HG03520 (cell line): ENCODE measurements at regions not wholly inside any gene's neighbourhood (a gene's known extent, or its start where the extent isn't known, plus 50 kb on each side); places are given as distances from the start of the nearest gene placed in this dataset.

Source experiments
- ATAC-seq: cut with Tn5 transposase; IDR thresholded peaks from one replicate; pipeline ENCODE4 v1.9.1; 2021; ENCODE audit warnings: mild to moderate bottlenecking, moderate library complexity; ENCODE audit not compliant: unreplicated experiment

DNA sequence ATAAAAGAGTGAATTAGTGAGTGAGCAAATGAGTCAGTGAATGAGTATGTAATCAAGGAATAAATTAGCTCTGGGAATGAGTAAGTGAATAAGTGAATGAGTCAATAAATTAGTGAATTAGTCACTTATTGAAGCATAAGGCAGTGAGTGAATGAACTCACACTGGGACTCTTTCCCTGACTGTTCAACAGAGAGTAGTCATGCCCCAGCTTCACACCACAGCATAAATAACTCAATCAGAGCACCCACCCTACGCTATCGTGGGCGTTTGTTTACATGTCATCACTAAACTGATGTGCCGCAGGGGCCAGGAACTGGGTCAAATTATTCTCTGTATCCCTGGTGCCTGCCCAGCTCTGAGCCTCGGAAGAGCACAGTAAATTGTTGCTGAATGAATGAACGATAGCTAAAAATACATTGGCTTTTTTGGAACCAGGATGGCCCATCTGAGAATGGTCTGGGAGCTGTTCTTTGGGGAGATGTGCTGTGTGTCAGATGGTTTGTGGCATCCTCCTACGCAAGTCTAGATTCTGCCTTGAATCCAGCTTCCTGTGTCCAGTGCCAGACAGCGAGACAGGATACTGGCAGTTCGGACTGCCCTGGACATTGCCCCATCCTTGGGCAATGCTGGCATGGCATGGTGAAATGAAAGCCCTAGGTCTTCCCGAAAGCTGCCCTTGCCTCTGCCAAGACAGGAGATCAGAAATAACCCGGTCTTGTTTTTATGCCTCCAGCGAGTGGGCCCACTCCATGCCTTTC, 98.0 kb upstream of the RTL1 start:
- no peak for ATAC-seq

DNA sequence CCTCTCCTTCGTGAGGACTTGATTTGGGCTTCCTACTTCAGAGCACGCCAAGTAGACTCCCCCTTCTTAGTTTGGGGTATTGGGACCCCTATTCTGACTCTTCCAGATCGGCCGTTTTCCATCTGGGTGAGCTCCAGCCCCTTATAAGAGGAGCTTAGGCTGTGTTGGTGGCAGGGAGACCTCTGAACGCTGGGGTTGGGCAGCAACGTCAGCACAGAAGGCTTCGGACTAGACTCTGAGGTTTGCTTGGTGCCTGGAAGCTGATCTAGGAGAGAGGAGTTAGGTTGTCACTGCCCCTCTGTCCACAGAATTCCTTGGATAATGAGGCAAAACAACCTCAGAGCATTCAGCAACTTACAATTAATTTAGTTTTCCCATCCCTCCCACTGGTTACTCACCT, 99.2 kb upstream of the RTL1 start:
- ATAC-seq: no peak

- no peak for ATAC-seq
Measured at GRCh38 chr14:101004176-101004575, 100.7 kb upstream of the RTL1 start.

DNA sequence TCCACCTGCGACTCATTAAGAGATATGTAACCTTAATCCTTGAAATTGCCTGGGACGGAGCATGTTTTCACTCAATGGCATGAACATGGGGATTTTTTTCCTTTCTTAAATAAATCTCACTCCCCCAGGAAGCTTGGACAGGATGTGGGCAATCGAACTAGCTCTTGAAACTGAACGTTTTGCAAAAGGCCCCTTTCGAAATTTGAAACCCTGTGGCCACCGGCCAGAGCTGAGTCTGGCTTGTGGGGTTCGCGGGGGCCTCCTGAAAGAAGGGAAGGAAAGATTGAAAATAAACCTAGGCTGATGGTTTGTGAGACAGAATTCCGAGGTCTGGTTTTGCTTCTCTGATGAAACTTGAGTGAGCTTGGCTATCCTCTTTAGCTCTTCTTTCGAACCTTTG, 101.4 kb upstream of the RTL1 start:
- ATAC-seq: no peak

- ATAC-seq: no peak
Measured at GRCh38 chr14:101005447-101005846, 101.9 kb upstream of the RTL1 start.

- ATAC-seq: no peak
Measured at GRCh38 chr14:101006008-101006407, 102.5 kb upstream of the RTL1 start.

GRCh38 chr14:101007004-101007614, 103.6 kb upstream of the RTL1 start:
- no peak for ATAC-seq

- ATAC-seq: no peak
Measured at GRCh38 chr14:101007765-101008164, 104.2 kb upstream of the RTL1 start.

- ATAC-seq: no peak
Measured at GRCh38 chr14:101008196-101008595, 104.7 kb upstream of the RTL1 start.

- ATAC-seq: no peak
Measured at GRCh38 chr14:101008631-101009336, 105.3 kb upstream of the RTL1 start.

DNA sequence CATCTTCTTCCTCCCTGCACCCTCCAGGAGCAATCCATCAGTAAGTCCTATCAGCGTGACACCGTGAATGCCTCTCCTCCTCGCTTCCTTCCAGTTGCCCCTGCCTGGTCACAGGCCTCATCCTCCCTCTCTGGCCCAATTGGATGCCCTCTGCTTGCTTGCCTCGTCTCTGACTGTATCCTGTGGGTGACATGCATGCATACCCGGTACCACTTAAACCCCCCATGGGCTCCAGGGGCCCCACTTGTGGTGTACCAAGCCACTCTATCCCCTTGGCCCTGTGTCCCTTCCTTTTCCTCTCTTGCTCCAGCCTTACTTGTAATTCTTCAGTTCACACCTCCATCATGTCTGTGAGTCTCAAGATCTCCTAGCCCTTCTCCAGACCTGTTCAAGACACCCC, 106.0 kb upstream of the RTL1 start:
- ATAC-seq: no peak

GRCh38 chr14:101010293-101010692, 106.8 kb upstream of the RTL1 start:
- ATAC-seq: no peak

DNA sequence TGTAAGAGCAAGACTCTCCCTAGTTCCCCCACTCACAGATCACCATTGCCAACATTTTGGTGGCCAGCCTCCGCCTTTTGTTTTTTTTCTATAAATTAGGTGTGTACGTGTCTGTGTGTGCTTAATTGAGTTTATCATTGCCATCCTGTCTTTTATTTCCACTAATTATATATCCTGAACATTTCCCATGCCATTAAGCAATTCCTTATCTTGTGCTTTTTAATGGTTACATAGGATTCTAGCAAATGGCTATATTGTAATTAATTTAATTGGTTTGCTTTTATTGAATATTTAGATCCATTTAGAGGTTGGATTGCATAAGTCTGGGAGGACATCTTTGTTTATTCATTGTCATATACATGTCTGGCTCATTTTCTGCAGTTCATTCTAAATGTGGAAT, 107.3 kb upstream of the RTL1 start:
- ATAC-seq: no peak

DNA sequence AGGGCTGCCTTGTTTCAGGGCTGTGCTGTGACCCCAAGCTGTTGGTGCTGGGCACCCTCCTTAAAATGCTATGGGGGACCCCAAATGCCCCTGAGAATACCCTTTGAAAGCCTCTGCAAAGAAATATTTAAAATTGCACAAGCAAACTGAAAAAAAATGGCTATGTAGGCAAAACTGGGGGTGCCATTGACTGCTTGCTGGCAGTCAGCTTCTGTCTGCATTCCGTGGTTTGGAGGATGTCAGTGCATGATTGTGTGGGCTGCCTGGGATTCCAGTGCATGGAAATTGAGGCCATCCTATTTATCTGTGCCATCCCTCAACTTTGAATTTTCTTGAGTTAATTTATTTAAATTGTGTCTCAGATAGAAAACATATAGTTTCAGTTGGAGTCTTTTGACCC, 113.7 kb upstream of the RTL1 start:
- ATAC-seq: no peak

GRCh38 chr14:101017806-101018560, 114.5 kb upstream of the RTL1 start:
- no peak for ATAC-seq

DNA sequence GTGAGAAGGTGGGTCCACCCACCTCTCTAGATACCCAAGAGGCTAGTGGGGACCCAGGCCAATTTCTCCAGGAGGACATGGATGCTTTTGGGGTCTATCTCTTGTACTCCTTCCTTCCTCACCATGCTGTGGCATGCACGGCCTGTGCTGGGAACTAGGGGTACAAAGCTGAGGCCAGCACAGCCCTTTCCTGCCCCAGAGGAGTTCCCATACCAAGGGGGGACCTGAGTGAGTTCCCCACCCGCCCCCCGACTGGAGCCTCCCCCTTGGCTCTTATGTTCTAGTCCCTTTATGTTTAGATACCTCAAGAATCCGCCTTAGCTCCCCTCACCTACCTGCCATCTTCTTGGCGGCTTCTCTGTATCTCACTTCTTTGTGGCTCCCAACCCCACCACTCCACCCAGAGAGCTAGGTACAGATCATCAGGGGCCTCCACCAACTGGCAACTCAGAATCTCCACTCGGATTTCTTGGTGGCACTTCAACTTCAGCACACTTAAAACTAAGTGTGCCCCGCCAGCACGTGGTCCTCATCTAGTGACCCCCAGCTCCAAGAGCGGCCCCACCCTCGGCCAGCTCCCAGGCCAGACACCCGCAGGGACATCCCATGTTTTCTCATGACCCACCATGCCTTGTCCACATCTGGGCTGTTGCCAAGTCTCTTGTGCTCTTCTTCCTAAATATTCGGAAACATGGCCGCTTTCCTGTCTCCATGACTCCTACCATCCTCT, 115.2 kb upstream of the RTL1 start:
- no peak for ATAC-seq

DNA sequence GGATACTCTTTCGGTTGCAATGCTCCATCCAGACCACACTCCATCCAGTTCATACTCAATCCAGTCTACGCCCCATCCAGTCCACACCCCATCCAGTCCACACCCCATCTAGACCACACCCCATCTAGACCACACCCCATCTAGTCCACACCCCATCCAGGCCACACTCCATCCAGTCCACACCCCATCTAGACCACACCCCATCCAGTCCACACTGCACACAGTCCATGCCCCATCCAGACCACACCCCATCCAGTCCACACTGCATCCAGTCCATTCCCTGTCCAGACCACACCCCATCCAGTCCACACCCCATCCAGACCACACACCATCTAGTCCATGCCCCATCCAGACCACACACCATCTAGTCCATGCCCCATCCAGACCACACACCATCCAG, 116.0 kb upstream of the RTL1 start:
- ATAC-seq: no peak

DNA sequence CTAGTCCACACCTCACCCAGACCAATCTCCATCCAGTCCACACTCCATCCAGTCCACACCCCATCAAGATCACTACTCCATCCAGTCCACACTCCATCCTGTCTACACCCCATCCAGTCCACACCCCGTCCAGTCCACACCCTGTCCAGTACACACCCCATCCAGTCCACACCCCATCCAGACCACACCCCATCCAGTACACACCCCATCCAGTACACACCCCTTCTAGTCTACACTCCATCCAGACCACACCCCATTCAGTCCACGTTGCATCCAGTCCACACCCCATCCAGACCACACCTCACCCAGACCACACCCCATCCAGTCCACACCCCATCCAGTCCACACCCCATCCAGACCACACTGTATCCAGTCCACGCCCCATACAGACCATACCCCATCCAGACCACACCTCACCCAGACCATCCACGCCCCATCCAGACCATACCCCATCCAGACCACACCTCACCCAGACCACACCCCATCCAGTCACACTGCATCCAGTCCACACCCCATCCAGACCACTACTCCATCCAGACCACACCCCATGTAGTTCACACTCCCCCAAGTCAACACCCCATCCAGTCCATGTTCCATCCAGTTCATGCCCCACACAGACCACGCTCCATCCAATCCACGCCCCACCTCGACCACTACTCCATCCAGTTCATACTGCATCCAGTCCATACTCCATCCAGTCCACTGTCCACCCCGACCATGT, 116.6 kb upstream of the RTL1 start:
- no peak for ATAC-seq

DNA sequence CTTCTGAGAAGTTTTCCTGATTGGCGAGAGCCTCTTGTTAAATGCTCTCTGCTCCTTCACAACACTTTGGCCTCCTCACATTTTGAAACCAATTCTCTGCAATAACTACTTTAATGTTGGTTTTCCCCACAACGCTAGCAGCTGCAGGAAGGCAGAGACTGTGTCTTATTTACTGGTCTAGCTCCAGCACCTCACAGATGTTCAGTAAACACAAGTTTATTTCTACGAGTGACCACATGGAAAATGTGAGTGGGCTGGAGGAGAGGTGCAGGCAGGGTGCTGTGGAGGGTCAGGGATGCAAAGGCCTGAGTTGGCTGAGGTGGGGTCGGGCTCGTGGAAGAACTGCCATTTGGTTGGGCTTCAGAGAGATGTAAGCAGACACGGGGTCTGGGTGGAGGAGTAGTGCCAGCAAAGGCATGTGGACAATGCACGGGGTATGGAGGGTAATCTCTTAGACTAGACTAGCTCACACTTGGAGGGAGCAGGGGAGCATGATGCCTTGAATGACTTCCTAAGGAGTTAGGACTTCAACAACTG, 117.4 kb upstream of the RTL1 start:
- no peak for ATAC-seq

GRCh38 chr14:101022121-101022520, 118.6 kb upstream of the RTL1 start:
- ATAC-seq: no peak
